GM19099 (cell line): ENCODE measurements at regions not wholly inside any gene's neighbourhood (a gene's known extent, or its start where the extent isn't known, plus 50 kb on each side); places are given as distances from the start of the nearest gene placed in this dataset.

ENCODE experiments used
- POLR2A ChIP-seq: IDR thresholded peaks from 3 replicates; pipeline ENCODE4 v1.6.1; 2011; ENCODE audit warnings: low read depth; ENCODE audit not compliant: insufficient read length; ENCODE audit errors: extremely low read depth

- TF ChIP-seq POLR2A, result no peak
Observed at GRCh38 chr1:224502459-224503160, 68.0 kb upstream of the WDR26 start.

GRCh38 chr1:224503161-224504118 is 68.8 kb upstream of the WDR26 start:
- TF ChIP-seq POLR2A, result peak; percentile 26

DNA sequence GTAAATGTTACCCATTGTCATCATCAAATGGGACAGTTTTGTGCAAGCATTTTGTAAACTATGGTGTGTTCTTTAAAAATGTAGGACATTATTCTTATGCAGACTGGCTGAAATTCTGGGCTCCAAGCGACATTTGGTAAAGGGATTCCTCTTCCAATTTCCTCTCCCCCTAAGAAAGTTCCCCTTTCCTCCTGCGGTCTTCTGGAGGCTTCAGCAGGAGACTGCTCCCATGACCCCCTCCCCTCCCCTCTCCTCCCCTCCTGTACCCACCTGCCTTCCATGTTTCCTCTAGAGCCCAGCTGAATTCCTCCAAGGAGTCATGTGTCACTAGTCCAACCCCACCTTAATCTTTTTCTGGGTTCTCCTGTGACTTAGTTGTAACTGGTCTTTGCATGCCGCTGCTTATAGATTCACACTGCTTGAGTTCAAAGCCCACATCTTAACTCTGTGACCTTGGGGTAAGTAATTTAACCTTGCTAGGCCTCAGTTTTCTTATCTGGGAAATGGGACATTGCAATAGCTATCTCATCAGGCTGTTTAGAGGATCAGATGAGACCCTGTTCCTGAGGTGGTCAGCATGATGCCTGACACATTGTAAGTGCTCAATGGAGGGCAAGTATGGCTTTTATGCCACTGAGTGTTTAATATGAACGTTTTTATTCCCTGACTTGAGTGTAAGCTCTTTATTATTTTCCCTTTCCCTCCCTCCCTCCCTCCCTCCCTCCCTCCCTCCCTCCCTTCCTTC is 69.9 kb upstream of the WDR26 start:
- no peak for TF ChIP-seq POLR2A

DNA sequence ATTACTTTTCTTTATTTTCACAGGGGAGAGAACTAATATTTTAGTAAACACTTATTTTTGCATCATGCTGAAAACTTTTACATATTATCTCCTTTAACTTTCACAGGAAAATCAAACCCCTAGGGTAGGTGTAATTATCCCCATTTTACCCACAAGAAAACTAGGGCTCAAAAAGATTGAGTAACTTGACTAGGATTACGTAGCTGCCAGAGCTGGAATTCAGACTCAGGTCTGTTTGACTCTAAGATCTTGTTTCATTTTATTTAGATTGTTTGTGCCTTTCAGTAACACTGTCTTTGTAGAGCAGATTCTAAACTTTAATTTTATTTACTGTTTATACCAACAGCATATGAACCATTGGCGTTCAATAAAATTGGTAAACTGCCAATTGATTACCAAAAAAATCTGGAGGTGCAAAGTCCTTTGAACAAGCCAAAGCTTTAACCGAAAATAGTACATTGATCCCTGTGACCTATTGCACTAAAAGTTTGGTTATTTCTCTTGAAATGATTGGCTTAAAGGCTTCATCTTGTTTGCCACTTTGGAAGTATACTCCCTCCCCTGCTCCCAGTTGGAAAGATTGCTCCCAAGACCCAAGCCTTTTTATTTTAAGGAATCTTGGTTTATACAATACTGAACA is 71.0 kb upstream of the WDR26 start:
- TF ChIP-seq POLR2A, result no peak

GRCh38 chr1:224506141-224506814 is 71.7 kb upstream of the WDR26 start:
- TF ChIP-seq POLR2A, result no peak

DNA sequence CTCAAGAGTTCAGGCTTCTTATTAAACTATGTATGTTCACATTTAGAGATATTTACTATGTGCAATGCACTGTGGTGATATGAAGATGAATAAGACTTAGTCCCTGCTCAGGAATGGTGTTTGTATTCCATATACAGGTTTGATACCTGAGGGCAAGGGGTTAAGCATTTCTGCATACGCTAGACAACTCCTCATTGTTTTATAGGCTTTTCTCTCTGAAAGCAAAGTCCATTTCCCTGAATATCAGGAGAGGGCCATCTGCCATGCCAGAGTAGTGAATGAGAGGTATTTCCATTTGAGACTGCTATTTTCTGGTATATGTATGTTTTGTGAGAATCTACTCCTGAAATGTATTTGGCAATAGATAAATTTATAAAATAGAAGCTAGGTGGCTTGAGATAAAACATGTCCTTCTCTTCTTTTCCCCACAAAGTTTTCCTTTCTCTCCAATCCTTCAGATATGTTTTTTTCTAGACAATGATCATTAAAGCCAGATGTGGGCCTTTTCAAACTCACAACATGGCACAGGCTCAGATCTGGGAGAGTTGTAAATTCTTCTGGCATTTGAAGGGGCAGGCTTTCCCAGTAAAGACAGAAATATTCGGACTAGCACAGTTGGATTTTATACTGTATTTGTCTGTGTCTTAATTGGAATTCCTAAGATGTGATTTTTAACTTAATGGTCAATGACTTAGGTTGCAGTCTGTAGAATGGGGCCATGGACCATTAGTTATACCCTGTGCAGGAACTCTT is 73.3 kb upstream of the WDR26 start:
- no peak for TF ChIP-seq POLR2A

GRCh38 chr1:224509907-224510306 is 75.3 kb upstream of the WDR26 start:
- TF ChIP-seq POLR2A, result no peak

DNA sequence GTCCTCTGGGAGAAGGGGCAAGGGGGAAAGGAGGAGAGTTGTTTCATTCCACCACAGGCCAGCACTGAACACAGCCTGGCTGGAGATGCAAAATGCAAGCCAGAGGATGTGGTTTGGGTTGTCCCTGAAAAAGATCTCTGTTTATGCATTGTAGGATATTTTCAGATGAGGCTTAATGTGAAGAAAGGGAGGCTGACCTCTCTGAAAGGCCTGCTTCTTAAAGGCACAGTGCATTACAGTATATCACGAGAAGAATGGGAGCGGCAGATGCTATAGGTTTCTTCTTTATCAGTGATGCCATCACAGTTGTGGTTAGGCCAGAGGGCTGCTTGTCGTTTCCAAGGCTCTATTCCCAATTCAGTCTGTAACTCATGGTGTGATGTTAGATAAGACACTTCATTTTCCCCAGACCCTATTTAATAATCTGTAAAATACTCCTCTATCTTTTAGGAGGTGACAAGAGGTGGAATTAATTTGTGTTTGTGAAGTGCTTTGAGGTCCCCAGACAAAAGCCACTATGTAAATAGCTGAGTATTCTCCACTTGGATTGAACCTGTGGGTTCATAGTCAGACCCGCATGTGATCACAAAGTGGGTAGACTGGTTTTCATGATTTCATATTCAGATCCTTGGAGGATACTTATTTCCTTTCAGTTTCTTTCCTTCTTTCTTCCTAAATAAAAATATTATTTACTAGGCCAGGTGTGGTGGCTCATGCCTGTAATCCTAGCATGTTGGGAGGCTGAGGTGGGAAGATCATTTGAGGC is 76.5 kb upstream of the WDR26 start:
- TF ChIP-seq POLR2A, result no peak

- no peak for TF ChIP-seq POLR2A
Observed at GRCh38 chr1:224512600-224513151, 78.1 kb upstream of the WDR26 start.

GRCh38 chr1:224513383-224513782 is 78.8 kb upstream of the WDR26 start:
- TF ChIP-seq POLR2A, result no peak

- no peak for TF ChIP-seq POLR2A
Observed at GRCh38 chr1:224513787-224514209, 79.2 kb upstream of the WDR26 start.

- TF ChIP-seq POLR2A, result no peak
Observed at GRCh38 chr1:224517171-224517570, 82.6 kb upstream of the WDR26 start.

- TF ChIP-seq POLR2A, result no peak
Observed at GRCh38 chr1:224518528-224518927, 83.9 kb upstream of the WDR26 start.
